Coronary artery (tissue), 2 donors: ENCODE measurements at regions not wholly inside any gene's neighbourhood (a gene's known extent, or its start where the extent isn't known, plus 50 kb on each side); places are given as distances from the start of the nearest gene placed in this dataset.

Experiments used
- DNase-seq: peaks from one replicate; pipeline ENCODE4 v3.0.0-alpha.2; 2017; ENCODE audit warnings: low spot score
- H3K27ac ChIP-seq, 2 donors: fragments of 200-600 bp; sonication (generic); one replicate each; pipeline ENCODE4 v1.5.1; 2016 to 2019
- H3K4me3 ChIP-seq: fragments of 200-600 bp; sonication (generic); 2 replicates; pipeline ENCODE4 v1.5.1; 2016; ENCODE audit warnings: mild to moderate bottlenecking, moderate library complexity
- TF ChIP-seq, protein P1 (sequence below): fragments of 200-600 bp; sonication (generic); IDR thresholded peaks from one replicate; pipeline ENCODE4 v1.5.1; 2019; ENCODE audit warnings: antibody characterized with exemption

DNA sequence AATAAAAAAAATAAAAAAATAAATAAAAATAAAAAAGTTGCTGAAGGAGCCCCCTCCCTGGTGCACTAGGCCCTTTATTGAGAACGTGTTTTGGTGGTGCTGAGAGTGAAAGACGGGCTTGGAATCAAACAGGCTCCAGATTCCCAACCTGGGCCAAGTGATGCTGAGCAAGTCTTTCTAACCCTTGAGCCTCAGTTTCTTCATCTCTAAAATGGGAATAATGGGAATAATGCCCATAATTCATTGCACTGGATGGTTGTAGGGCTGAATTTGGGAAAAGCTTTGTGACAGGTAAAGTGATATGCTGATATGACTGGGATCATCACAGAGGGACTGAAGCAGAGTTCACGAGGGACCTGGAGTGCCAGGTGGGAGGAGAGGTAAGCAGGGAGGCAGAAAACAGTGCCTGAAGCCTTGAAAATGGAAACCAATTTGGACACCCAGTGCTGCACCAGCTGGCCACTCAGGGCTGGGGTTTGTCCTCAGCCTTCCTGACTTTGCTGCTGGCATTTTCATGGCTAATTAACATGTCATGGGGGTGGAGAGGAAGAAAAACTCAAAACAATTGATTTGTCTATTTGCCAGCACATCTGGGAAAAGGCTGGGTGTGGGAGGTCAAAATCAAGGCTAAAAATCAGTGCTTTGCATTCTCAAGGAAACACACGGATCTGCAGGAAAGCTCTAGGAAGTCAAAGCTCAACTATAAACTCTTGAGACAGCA, 241.3 kb downstream of the LOXHD1 start:
- DNase-seq = no peak
- no peak overlapping the region for H3K27ac ChIP-seq
- no peak overlapping the region for H3K4me3 ChIP-seq
- TF ChIP-seq, protein P1, sequence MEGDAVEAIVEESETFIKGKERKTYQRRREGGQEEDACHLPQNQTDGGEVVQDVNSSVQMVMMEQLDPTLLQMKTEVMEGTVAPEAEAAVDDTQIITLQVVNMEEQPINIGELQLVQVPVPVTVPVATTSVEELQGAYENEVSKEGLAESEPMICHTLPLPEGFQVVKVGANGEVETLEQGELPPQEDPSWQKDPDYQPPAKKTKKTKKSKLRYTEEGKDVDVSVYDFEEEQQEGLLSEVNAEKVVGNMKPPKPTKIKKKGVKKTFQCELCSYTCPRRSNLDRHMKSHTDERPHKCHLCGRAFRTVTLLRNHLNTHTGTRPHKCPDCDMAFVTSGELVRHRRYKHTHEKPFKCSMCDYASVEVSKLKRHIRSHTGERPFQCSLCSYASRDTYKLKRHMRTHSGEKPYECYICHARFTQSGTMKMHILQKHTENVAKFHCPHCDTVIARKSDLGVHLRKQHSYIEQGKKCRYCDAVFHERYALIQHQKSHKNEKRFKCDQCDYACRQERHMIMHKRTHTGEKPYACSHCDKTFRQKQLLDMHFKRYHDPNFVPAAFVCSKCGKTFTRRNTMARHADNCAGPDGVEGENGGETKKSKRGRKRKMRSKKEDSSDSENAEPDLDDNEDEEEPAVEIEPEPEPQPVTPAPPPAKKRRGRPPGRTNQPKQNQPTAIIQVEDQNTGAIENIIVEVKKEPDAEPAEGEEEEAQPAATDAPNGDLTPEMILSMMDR = no peak

DNA sequence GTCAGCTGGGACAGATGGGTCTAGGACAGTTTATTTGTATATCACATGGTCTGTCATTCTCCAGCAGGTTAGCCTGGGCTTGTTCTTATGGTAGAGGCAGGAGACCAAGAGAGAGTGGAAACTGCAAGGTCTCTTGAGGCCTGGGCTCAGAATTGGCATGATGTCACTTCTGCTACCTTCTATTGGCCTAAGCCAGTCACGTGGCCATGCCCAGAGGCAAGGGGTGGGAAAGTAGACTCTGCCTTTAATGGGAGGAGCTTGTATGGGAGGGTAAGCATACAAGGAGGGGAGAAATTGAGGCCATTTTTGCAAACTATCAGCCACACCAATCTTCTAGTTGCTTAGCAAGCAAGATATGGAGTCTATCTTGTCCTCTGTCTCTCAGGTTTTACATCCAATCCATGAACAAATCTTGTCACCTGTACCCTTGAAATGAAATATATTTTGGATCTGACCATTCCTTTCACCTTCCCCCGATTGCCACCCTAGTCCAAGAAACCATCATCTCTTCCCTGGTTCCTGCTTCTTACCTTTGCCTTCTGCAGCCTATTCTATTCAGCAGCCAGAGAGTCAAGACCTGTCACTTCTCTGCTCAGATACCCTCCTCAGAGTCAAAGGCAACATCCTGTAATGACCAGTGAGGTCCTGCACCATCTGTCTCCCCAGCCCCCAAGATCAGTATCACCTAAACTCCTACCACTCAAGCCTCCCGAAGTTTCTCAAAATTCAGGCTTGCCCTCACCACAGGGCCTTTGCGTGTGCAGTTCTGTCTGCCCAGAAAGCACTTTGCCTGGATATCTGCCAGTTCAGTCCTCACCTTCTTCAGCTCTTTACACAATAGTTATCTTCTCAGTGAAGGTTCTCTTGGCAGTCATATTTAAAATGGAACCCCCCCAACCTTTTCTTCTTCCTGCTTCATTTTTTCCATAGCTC, 240.0 kb downstream of the LOXHD1 start:
- H3K27ac ChIP-seq = no peak overlapping the region
- no peak overlapping the region for H3K4me3 ChIP-seq
- TF ChIP-seq, protein P1 = no peak
- no peak for DNase-seq

DNA sequence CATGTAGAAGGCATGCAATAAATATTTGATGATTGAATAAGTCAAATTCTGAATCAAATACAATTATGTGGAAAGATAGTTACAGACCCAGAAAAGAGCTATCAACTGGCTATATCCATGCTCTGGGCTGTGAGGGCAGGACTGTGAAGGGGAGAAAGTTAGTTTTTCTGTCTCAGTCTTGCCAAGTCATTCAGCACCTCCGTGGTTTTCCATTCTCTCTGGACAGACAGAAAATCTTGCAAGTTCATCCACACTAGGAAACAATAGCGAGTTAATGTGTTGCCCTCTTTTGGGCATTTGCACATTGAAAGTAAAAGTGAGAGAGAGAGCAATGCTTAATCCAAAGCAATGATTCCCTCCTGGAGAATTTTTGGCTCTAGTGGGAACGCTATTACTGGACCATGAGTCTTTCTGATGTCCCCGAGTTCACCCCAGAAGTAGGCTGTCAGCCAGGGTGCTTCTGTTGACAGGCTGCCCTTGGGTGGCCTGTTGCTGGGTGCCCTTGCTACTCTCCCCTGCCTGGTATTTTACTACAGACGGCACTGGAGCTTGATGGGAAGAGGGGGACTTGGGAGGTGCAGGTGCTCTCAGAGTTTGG, 238.3 kb downstream of the LOXHD1 start:
- Histone ChIP-seq H3K4me3 (no peak overlapping the region), H3K27ac (no peak overlapping the region)
- no peak for DNase-seq
- TF ChIP-seq, protein P1 = no peak

DNA sequence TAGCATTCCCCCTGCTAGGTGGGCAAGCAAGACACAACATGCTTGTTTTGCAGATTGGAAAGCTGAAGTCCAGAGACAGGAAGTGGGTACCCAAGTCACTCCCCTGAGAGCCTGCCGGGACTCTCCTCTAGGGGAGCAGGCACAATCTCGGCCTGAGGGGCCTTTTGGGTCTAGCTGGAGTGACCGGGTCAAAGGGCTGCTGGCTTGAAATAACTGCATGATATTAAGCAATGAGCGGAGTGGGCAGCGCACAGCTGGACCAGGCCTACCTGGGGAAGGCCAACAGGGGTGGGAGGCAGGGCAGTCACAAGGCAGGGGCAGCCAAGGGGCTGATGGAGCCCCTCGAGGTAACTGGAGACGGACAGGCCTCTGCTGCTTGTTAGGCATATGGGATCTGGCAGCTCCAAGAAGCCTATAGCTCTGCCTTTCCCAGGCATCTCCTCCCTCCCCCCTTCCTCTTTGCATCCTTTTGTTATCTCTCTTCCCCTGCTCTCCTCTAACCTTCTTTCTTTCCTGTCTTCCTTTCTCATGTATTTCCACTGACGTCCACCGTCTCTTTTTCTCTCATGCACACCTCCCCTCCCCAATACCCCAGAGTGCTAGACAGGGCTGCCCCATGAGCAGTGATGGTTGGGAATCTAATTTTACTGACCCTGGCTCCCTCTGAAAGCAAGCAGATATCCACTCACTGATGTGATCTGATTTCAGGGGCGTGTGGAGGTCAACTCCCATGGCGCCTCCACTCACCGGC, 237.5 kb downstream of the LOXHD1 start:
- H3K27ac ChIP-seq = no peak overlapping the region
- DNase-seq = peak; percentile 17
- TF ChIP-seq, protein P1 = no peak
- no peak overlapping the region for H3K4me3 ChIP-seq

DNA sequence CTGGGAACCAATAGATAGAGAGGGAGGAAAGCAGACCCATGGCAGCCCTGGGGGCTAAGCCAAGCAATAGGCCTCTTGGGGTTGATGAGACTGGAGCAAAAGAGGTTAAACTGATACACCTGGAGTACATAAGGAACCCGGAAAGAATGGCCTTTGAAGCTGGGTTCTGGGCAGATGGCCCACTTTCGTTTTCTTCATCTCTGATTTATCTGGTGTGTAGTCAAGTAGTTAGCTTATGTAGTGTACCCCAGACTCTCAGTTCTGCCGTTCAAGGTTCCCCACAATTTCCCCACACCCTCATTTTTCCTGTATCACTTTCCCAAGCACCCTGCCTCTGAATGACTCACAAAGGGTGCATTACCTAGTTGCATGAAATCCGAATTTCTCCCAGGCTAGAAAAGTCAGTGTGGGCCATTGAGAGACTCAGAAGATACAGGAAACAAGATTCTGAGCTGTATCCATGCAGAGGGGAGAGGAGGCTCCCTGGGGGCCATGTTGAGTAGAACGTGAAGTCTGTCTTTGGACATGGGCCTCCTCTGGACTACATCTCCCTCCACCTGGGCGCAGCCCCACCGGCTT, 235.0 kb downstream of the LOXHD1 start:
- no peak for DNase-seq

DNA sequence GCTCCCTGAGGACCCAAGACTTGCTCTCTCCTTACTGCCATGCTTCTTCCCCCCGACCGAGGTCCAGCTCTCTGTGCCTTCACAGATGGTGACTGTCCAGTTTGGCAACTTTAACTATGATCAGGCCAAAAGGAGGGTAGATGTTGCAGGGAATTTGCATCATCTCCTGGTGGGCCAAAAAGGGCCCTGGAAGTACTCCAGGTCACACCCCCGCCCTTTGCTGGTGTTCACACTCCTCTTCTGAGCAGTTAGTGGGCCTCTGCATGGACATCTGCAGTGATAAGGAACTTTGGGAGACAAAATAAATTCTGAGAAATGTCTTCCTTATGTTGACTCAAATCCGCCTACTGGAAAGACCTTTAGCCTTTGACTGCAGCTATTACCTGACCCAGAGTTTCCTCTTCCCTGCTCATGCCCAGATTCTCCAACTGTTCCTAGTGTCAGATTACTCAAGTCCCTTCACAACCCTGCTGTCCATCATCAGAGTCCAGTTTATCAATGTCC, 234.4 kb downstream of the LOXHD1 start:
- Histone ChIP-seq H3K4me3 (no peak overlapping the region), H3K27ac (no peak overlapping the region)
- DNase-seq = no peak
- TF ChIP-seq, protein P1 = no peak

More for the DNA sequence above, 235.0 kb downstream of the LOXHD1 start:
- no peak overlapping the region for H3K27ac ChIP-seq
- TF ChIP-seq, protein P1 = no peak
- H3K4me3 ChIP-seq = no peak overlapping the region
